Calu3 (cell line): ENCODE measurements at regions not wholly inside any gene's neighbourhood (a gene's known extent, or its start where the extent isn't known, plus 50 kb on each side); places are given as distances from the start of the nearest gene placed in this dataset.

Source experiments
- BruUV-seq: library from RNA; stranded (reverse); fragments of 400-500 nt; replicated peaks from 2 replicates; lab custom pipeline; 2021; lab: Mats Ljungman, UMichigan
- CTCF ChIA-PET: fragments of 300-600 bp; sonication (Branson Sonifier 250); formaldehyde crosslinking; loops from one replicate; lab custom pipeline; 2022; ENCODE audit warnings: antibody characterized with exemption; lab: Charles Lee
- DNase-seq: peaks from one replicate; pipeline ENCODE4 v3.0.0; 2022
- H3K27ac Mint-ChIP-seq: one replicate; pipeline ENCODE4 v1.8.0; 2022; ENCODE audit warnings: mixed read lengths; ENCODE audit not compliant: unreplicated experiment
- H3K27me3 Mint-ChIP-seq: one replicate; pipeline ENCODE4 v1.8.0; 2022; ENCODE audit warnings: mixed read lengths; ENCODE audit not compliant: unreplicated experiment
- H3K36me3 Mint-ChIP-seq: one replicate; pipeline ENCODE4 v1.8.0; 2022; ENCODE audit warnings: mild to moderate bottlenecking, moderate library complexity, mixed read lengths; ENCODE audit not compliant: insufficient read depth, unreplicated experiment
- H3K4me1 Mint-ChIP-seq: one replicate; pipeline ENCODE4 v1.8.0; 2022; ENCODE audit warnings: mild to moderate bottlenecking, low read depth, mixed read lengths; ENCODE audit not compliant: unreplicated experiment
- H3K4me3 Mint-ChIP-seq: one replicate; pipeline ENCODE4 v1.8.0; 2022; ENCODE audit warnings: mild to moderate bottlenecking, low read depth, moderate library complexity, mixed read lengths; ENCODE audit not compliant: unreplicated experiment
- H3K9me3 Mint-ChIP-seq: one replicate; pipeline ENCODE4 v1.8.0; 2022; ENCODE audit warnings: low read depth, mixed read lengths; ENCODE audit not compliant: unreplicated experiment
- intact Hi-C: fragments of 100-400 bp; cut with micrococcal nuclease; formaldehyde crosslinking; loops from one replicate; pipeline ENCODE4 v1.10.0; 2022; ENCODE audit not compliant: unreplicated experiment
- TF ChIP-seq, protein P1 (sequence below): fragments of 200-600 bp; IDR thresholded peaks from one replicate; pipeline ENCODE4 v1.8.0; 2022; ENCODE audit warnings: antibody characterized with exemption; ENCODE audit not compliant: unreplicated experiment

DNA sequence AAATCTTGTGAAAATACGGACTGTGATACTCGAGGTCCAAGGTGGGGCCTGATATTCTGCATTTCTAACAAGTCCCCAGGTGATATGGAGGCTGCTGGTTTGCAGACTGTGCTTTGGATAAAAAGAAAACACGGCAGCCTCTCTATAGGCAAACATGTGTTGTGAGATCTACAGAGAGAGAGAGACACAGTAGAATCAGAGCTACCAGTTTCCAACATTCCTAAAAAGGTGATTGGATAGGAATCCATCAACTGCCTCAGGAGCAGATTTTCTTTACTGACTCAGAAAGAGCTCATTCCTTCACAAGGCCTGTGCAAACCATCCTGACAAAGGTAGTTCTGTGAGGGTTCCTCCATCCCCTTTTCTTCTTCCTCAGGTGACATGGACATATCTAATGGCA lies 651.6 kb upstream of the CAMK1G start:
- H3K9me3 Mint-ChIP-seq: peaks cover 4% of the 10 kb centered on the region
- H3K4me1 Mint-ChIP-seq: no peaks in the 10 kb centered on the region
- no TSS peak for BruUV-seq
- CTCF ChIA-PET: no interaction called here
- no peak for DNase-seq
- H3K27me3 Mint-ChIP-seq: peaks cover 20% of the 10 kb centered on the region
- intact Hi-C loops: no loop called here
- no peaks in the 10 kb centered on the region for H3K36me3 Mint-ChIP-seq
- TF ChIP-seq, protein P1, sequence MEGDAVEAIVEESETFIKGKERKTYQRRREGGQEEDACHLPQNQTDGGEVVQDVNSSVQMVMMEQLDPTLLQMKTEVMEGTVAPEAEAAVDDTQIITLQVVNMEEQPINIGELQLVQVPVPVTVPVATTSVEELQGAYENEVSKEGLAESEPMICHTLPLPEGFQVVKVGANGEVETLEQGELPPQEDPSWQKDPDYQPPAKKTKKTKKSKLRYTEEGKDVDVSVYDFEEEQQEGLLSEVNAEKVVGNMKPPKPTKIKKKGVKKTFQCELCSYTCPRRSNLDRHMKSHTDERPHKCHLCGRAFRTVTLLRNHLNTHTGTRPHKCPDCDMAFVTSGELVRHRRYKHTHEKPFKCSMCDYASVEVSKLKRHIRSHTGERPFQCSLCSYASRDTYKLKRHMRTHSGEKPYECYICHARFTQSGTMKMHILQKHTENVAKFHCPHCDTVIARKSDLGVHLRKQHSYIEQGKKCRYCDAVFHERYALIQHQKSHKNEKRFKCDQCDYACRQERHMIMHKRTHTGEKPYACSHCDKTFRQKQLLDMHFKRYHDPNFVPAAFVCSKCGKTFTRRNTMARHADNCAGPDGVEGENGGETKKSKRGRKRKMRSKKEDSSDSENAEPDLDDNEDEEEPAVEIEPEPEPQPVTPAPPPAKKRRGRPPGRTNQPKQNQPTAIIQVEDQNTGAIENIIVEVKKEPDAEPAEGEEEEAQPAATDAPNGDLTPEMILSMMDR: no peak
- H3K4me3 Mint-ChIP-seq: no peak overlapping the region
- no peak overlapping the region for H3K27ac Mint-ChIP-seq

DNA sequence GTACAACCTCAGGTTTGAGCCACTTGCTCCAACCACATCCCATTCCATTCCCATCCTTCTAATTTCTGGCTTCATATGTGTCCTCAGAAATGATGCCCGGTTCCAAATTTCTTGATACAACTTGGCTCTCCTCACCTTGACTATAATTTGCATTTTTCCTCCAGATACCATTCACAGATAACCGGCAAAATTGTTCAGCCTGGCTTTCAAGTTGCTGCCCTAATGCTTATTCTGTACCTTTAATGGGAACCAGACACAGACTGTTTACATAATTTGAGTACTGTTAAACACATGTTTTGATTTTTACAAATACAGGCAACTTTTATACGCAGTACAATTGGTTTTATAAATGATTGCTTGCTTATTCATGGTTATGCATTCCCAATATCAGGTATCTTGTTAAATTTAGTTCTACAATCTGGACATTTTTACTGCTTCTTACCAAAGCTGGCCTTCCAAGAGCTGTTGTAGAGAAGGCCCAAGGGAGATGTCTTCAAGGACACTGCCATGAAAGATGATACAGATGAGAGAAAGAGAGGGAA lies 649.5 kb upstream of the CAMK1G start:
- Mint-ChIP-seq H3K4me3 (no peak overlapping the region), H3K27ac (no peak overlapping the region), H3K4me1 (no peaks in the 10 kb centered on the region), H3K9me3 (peaks cover 7% of the 10 kb centered on the region), H3K27me3 (peaks cover 20% of the 10 kb centered on the region), H3K36me3 (no peaks in the 10 kb centered on the region)
- TF ChIP-seq, protein P1: no peak
- CTCF ChIA-PET: no interaction called here
- intact Hi-C loops: no loop called here
- BruUV-seq: no TSS peak
- no peak for DNase-seq

DNA sequence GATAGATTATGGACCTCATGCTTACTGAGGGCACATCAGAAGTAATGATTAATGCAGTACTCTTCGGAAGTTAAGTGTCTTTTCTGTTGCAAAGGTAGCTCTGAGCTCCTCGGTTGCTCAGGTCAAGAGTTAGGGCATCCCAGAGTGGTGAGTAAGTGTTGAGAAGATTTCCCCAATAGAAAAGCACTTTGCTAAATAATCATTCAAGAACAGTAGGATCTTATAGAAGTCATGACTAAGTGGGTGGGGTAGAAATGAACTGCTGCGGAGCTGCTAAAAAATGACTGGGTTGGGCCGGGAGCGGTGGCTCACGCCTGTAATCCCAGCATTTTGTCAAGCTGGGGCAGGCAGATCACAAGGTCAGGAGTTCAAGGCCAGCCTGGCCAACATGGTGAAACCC lies 648.6 kb upstream of the CAMK1G start:
- CTCF ChIA-PET: no interaction called here
- H3K4me1 Mint-ChIP-seq: no peaks in the 10 kb centered on the region
- no peak for DNase-seq
- TF ChIP-seq, protein P1: no peak
- H3K27ac Mint-ChIP-seq: no peak overlapping the region
- intact Hi-C loops: no loop called here
- H3K27me3 Mint-ChIP-seq: peaks cover 20% of the 10 kb centered on the region
- BruUV-seq: no TSS peak
- H3K9me3 Mint-ChIP-seq: peaks cover 7% of the 10 kb centered on the region
- H3K36me3 Mint-ChIP-seq: no peaks in the 10 kb centered on the region
- H3K4me3 Mint-ChIP-seq: no peak overlapping the region

DNA sequence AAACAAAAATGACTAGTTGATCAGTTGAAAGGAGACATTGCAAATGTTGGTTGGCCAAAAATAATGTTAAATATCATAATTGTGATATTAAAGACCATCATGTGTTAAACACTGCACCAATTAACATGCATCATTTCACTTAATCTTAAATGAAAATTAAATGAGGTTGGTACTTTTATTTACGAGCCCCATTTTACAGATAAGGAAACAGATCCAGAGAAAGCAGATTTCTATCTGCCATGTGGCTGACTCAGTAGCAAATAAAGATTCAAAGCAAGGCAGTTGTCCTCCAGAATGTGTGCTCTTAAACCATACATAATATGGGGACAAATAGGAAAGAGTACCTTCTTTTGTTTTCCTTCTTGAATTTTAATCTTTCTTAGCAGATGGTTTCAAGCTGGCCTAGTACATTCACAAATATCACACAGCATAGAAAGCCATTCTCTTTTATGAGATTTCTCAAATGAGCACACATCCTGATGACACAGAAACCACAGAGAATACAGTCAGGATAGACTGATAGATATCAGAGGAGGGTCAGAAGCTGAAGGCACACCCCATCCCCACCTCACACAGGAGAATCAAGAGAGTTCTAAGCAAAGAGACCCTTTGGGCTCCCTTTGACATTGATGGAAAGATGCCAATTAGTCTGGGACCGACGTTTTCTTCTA lies 647.9 kb upstream of the CAMK1G start:
- no peak for DNase-seq
- no TSS peak for BruUV-seq
- Mint-ChIP-seq H3K27ac (no peak overlapping the region), H3K36me3 (no peaks in the 10 kb centered on the region), H3K27me3 (peaks cover 20% of the 10 kb centered on the region), H3K4me1 (no peaks in the 10 kb centered on the region), H3K4me3 (no peak overlapping the region), H3K9me3 (peaks cover 7% of the 10 kb centered on the region)
- CTCF ChIA-PET: no interaction called here
- TF ChIP-seq, protein P1: no peak
- intact Hi-C loops: no loop called here
